GM13977 (cell line): ENCODE measurements at regions not wholly inside any gene's neighbourhood (a gene's known extent, or its start where the extent isn't known, plus 50 kb on each side); places are given as distances from the start of the nearest gene placed in this dataset.
A peak's percentile ranks its signal among the peaks of the same experiment; 100 is the strongest.

Experiments used
- DNase-seq: peaks from one replicate; pipeline ENCODE4 v3.0.0; 2012; ENCODE audit warnings: low spot score
- CTCF ChIP-seq: IDR thresholded peaks from 2 replicates; pipeline ENCODE4 v1.5.1; 2012; ENCODE audit warnings: mild to moderate bottlenecking, control low read depth; ENCODE audit not compliant: insufficient read depth; ENCODE audit errors: extremely low read depth, missing control alignments
- in situ Hi-C: fragments of 300-500 bp; cut with MboI; formaldehyde crosslinking; loops from one replicate; pipeline ENCODE4 v1.12.0; 2022; ENCODE audit warnings: low sequenced_read_pairs, low pct_unique_long_range_greater_than_20kb, mixed read lengths, inconsistent platforms; ENCODE audit not compliant: unreplicated experiment

GRCh38 chr17:70987867-70988340, 818.6 kb downstream of the KCNJ2 start:
- DNase-seq = peak; percentile 4
- in situ Hi-C loops = no loop called here
- TF ChIP-seq CTCF = no peak

- no peak for DNase-seq
- TF ChIP-seq CTCF = no peak
- in situ Hi-C loops = no loop called here
These were observed 819.3 kb downstream of the KCNJ2 start for GRCh38 chr17:70988622-70989021.

- in situ Hi-C loops = no loop called here
- TF ChIP-seq CTCF = no peak
- no peak for DNase-seq
These were observed 819.9 kb downstream of the KCNJ2 start for GRCh38 chr17:70989280-70989679.

- TF ChIP-seq CTCF = no peak
- no peak for DNase-seq
- in situ Hi-C loops = no loop called here
These were observed 824.9 kb downstream of the KCNJ2 start for GRCh38 chr17:70994194-70994593.

- DNase-seq = no peak
- in situ Hi-C loops = no loop called here
- TF ChIP-seq CTCF = no peak
These were observed 826.7 kb downstream of the KCNJ2 start for GRCh38 chr17:70995997-70996396.

GRCh38 chr17:71003736-71004135, 834.4 kb downstream of the KCNJ2 start:
- no peak for DNase-seq
- TF ChIP-seq CTCF = no peak
- in situ Hi-C loops = no loop called here

GRCh38 chr17:71004413-71004812, 835.1 kb downstream of the KCNJ2 start:
- in situ Hi-C loops = no loop called here
- DNase-seq = no peak
- TF ChIP-seq CTCF = no peak
